ENCODE measurements at regions not wholly inside any gene's neighbourhood (a gene's known extent, or its start where the extent isn't known, plus 50 kb on each side); places are given as distances from the start of the nearest gene placed in this dataset.

DNA sequence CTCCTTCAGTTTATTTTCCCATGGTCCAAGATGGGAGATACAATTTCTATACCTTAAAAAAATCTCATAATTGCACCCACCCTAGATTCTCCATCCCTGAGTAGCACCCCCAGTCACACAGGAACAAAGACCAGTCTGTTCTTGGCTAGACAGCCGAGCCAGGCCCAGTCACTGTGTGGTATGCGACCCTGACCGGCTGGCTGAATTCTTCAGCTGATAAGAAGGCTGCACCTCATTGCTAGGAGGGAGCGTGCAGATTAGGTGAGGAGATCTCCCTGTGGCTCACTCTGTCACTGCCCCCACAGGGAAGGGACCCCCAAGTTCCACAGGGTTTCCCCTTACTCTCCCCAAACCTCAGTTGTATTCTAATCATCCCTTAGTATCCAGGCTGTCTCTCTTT is 138.7 kb downstream of the SALL1 start:
- TF ChIP-seq FOXP1 (CRISPR knock-in tag; IDR thresholded peaks at IDR 0.05; ENCODE audit: borderline replicate concordance) (no peak), CTCF (IDR thresholded peaks at IDR 0.05) (no peak), GABPB1 (CRISPR knock-in tag; IDR thresholded peaks at IDR 0.05) (no peak), ATF2 (CRISPR knock-in tag; IDR thresholded peaks at IDR 0.05; ENCODE audit: borderline replicate concordance, low read depth) (no peak), SP1 (CRISPR knock-in tag; conservative IDR thresholded peaks at IDR 0.05) (no peak), E2F1 (CRISPR knock-in tag; IDR thresholded peaks at IDR 0.05) (no peak), ATF1 (CRISPR knock-in tag; IDR thresholded peaks at IDR 0.05) (no peak), JUN (CRISPR knock-in tag; IDR thresholded peaks at IDR 0.05) (no peak), NR2C2 (CRISPR knock-in tag; IDR thresholded peaks at IDR 0.05) (no peak), ZNF396 (CRISPR knock-in tag; IDR thresholded peaks at IDR 0.05; ENCODE audit: borderline replicate concordance) (no peak)
- TF ChIP-seq, protein P1, sequence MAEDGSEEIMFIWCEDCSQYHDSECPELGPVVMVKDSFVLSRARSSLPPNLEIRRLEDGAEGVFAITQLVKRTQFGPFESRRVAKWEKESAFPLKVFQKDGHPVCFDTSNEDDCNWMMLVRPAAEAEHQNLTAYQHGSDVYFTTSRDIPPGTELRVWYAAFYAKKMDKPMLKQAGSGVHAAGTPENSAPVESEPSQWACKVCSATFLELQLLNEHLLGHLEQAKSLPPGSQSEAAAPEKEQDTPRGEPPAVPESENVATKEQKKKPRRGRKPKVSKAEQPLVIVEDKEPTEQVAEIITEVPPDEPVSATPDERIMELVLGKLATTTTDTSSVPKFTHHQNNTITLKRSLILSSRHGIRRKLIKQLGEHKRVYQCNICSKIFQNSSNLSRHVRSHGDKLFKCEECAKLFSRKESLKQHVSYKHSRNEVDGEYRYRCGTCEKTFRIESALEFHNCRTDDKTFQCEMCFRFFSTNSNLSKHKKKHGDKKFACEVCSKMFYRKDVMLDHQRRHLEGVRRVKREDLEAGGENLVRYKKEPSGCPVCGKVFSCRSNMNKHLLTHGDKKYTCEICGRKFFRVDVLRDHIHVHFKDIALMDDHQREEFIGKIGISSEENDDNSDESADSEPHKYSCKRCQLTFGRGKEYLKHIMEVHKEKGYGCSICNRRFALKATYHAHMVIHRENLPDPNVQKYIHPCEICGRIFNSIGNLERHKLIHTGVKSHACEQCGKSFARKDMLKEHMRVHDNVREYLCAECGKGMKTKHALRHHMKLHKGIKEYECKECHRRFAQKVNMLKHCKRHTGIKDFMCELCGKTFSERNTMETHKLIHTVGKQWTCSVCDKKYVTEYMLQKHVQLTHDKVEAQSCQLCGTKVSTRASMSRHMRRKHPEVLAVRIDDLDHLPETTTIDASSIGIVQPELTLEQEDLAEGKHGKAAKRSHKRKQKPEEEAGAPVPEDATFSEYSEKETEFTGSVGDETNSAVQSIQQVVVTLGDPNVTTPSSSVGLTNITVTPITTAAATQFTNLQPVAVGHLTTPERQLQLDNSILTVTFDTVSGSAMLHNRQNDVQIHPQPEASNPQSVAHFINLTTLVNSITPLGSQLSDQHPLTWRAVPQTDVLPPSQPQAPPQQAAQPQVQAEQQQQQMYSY (CRISPR knock-in tag; IDR thresholded peaks at IDR 0.05), result no peak

All from WTC11 (cell line).